DOHH2 (cell line): ENCODE measurements at regions not wholly inside any gene's neighbourhood (a gene's known extent, or its start where the extent isn't known, plus 50 kb on each side); places are given as distances from the start of the nearest gene placed in this dataset.

Experiments
- H3F3A ChIP-seq: fragments of 200-600 bp; sonication (generic), shearing (Covaris generic); 2 replicates; pipeline ENCODE4 v1.6.0; 2016; ENCODE audit warnings: antibody characterized with exemption, mild to moderate bottlenecking; ENCODE audit not compliant: control insufficient read depth, insufficient read depth
- H3K27ac ChIP-seq: fragments of 200-600 bp; sonication (generic); 2 replicates; pipeline ENCODE4 v1.5.1; 2014; ENCODE audit warnings: low read depth, mild to moderate bottlenecking, low read length, moderate library complexity
- H3K27me3 ChIP-seq: fragments of 200-600 bp; sonication (generic); 2 replicates; pipeline ENCODE4 v1.6.1; 2014; ENCODE audit warnings: mild to moderate bottlenecking, low read length, mixed read lengths; ENCODE audit not compliant: control insufficient read depth
- H3K36me3 ChIP-seq: fragments of 200-600 bp; sonication (generic); 2 replicates; pipeline ENCODE4 v1.6.1; 2014; ENCODE audit warnings: mild to moderate bottlenecking, low read length, moderate library complexity, mixed read lengths; ENCODE audit not compliant: control insufficient read depth
- H3K4me1 ChIP-seq: fragments of 200-600 bp; sonication (generic); 2 replicates; pipeline ENCODE4 v1.6.1; 2014; ENCODE audit warnings: mild to moderate bottlenecking, low read length, mixed read lengths; ENCODE audit not compliant: control insufficient read depth
- H3K4me2 ChIP-seq: fragments of 200-600 bp; sonication (generic); 2 replicates; pipeline ENCODE4 v1.6.0; 2014; ENCODE audit warnings: mild to moderate bottlenecking, low read length, moderate library complexity
- H3K4me3 ChIP-seq: fragments of 200-600 bp; sonication (generic); 2 replicates; pipeline ENCODE4 v1.5.1; 2014; ENCODE audit warnings: mild to moderate bottlenecking, low read length, mixed read lengths
- H3K79me2 ChIP-seq: fragments of 200-600 bp; sonication (generic); 2 replicates; pipeline ENCODE4 v1.6.1; 2014; ENCODE audit warnings: mild to moderate bottlenecking, low read length, mixed read lengths; ENCODE audit not compliant: control insufficient read depth
- H3K9me2 ChIP-seq: fragments of 200-600 bp; sonication (generic); replicated peaks from 2 replicates; pipeline ENCODE4 v1.6.1; 2014; ENCODE audit warnings: mild to moderate bottlenecking, low read length, mixed read lengths; ENCODE audit not compliant: control insufficient read depth
- H3K9me3 ChIP-seq: fragments of 200-600 bp; sonication (generic); 2 replicates; pipeline ENCODE4 v1.6.1; 2014; ENCODE audit warnings: antibody characterized with exemption, low read length, mixed read lengths; ENCODE audit not compliant: control insufficient read depth, insufficient read depth
- H4K20me1 ChIP-seq: fragments of 200-600 bp; sonication (generic); 2 replicates; pipeline ENCODE4 v1.6.0; 2014; ENCODE audit warnings: low read depth, mild to moderate bottlenecking, antibody characterized with exemption, low read length, moderate library complexity; ENCODE audit not compliant: control insufficient read depth, insufficient read depth
- EZH2phosphoT487 ChIP-seq: fragments of 200-600 bp; sonication (generic); IDR thresholded peaks from 2 replicates; pipeline ENCODE4 v1.6.1; 2017; ENCODE audit warnings: borderline replicate concordance, mild to moderate bottlenecking, antibody characterized with exemption, low read length, moderate library complexity, mixed read lengths
- TF ChIP-seq, protein P1 (sequence below): fragments of 200-600 bp; sonication (generic); IDR thresholded peaks from one replicate; pipeline ENCODE4 v1.5.1; 2014; ENCODE audit warnings: antibody characterized with exemption, mild to moderate bottlenecking, low read depth, low read length; ENCODE audit not compliant: poor library complexity, severe bottlenecking

DNA sequence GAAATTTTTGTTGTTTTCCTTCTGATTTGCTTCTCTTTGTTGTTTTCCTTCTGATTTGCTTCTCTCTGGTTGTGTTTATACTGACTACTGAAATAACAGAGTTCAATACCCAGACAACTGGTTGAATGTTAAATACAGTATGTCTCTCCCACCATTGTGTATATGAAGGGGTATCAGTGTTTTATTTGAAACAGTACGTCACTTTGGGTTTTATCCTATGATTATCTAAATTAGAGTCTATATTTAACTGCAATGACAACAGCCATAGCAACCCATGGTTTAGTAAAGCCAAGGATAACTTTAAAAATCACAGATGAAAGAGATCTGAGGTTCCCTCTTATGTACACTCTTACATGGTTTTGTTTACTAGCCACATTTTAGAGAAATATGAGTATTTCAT is 141.3 kb downstream of the GNAT3 start:
- TF ChIP-seq EZH2phosphoT487: no peak
- TF ChIP-seq, protein P1, sequence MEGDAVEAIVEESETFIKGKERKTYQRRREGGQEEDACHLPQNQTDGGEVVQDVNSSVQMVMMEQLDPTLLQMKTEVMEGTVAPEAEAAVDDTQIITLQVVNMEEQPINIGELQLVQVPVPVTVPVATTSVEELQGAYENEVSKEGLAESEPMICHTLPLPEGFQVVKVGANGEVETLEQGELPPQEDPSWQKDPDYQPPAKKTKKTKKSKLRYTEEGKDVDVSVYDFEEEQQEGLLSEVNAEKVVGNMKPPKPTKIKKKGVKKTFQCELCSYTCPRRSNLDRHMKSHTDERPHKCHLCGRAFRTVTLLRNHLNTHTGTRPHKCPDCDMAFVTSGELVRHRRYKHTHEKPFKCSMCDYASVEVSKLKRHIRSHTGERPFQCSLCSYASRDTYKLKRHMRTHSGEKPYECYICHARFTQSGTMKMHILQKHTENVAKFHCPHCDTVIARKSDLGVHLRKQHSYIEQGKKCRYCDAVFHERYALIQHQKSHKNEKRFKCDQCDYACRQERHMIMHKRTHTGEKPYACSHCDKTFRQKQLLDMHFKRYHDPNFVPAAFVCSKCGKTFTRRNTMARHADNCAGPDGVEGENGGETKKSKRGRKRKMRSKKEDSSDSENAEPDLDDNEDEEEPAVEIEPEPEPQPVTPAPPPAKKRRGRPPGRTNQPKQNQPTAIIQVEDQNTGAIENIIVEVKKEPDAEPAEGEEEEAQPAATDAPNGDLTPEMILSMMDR: no peak
- Histone ChIP-seq H3K79me2 (no peaks in the 10 kb centered on the region), H3K27ac (no peak overlapping the region), H3K36me3 (no peaks in the 10 kb centered on the region), H3K4me1 (no peaks in the 10 kb centered on the region), H3K27me3 (no peaks in the 10 kb centered on the region), H3K4me3 (no peak overlapping the region), H3K4me2 (no peak overlapping the region), H3F3A (no peaks in the 10 kb centered on the region), H4K20me1 (no peaks in the 10 kb centered on the region), H3K9me3 (peaks cover 5% of the 10 kb centered on the region; the same call in 1 of the 2 replicates), H3K9me2 (no peaks in the 10 kb centered on the region)

DNA sequence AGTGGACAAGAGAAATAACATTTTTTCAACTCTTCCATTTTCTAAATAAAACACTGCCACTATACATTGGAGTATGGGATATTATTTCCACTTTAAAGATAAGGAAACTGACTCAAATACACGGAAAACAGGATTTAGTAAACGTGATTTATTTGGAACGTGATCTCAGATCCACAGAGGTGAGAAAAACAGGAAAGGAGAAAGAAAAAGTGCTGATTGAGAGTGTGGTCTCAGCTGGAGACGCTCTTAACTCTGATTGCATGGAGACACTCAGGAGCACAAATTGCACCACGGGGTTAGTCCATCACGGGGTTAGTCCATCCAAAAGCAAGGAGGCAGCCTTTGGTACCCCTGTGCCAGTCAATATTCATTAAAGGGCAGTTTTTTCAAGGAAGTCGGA is 142.5 kb downstream of the GNAT3 start:
- H3K27me3 ChIP-seq: no peaks in the 10 kb centered on the region
- no peaks in the 10 kb centered on the region for H3F3A ChIP-seq
- H3K4me1 ChIP-seq: no peaks in the 10 kb centered on the region
- no peak overlapping the region for H3K4me3 ChIP-seq
- H4K20me1 ChIP-seq: no peaks in the 10 kb centered on the region
- H3K9me3 ChIP-seq: peaks cover 11% of the 10 kb centered on the region; the same call in 1 of the 2 replicates
- no peaks in the 10 kb centered on the region for H3K36me3 ChIP-seq
- H3K4me2 ChIP-seq: no peak overlapping the region
- H3K79me2 ChIP-seq: no peaks in the 10 kb centered on the region
- H3K9me2 ChIP-seq: no peaks in the 10 kb centered on the region
- TF ChIP-seq, protein P1: no peak
- no peak for TF ChIP-seq EZH2phosphoT487
- no peak overlapping the region for H3K27ac ChIP-seq

DNA sequence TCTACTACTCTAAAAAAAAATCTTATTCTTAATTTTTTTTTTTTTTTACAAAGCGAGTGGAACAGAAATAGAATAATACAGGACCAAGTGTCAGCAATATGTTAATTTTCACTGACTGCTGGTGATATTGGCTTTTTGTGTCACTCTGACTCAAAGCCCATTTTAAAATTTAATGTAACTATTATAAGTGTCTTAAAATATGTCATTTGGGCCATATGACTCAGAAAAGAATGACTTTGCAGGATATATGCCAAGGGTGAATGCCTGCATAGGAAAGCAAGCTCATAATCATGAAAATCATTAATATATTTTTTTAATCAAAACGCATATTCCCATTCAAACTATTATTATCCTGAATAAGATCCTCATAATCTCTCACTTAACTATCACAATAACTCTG is 149.2 kb downstream of the GNAT3 start:
- H3K4me3 ChIP-seq: no peak overlapping the region
- TF ChIP-seq EZH2phosphoT487: no peak
- TF ChIP-seq, protein P1: no peak
- no peaks in the 10 kb centered on the region for H4K20me1 ChIP-seq
- H3K27ac ChIP-seq: no peak overlapping the region
- no peaks in the 10 kb centered on the region for H3K79me2 ChIP-seq
- H3F3A ChIP-seq: no peaks in the 10 kb centered on the region
- H3K9me2 ChIP-seq: no peaks in the 10 kb centered on the region
- no peaks in the 10 kb centered on the region for H3K4me1 ChIP-seq
- H3K27me3 ChIP-seq: no peaks in the 10 kb centered on the region
- H3K9me3 ChIP-seq: peaks cover 11% of the 10 kb centered on the region; the same call in 1 of the 2 replicates
- no peaks in the 10 kb centered on the region for H3K36me3 ChIP-seq
- no peak overlapping the region for H3K4me2 ChIP-seq
